ENCODE measurements at regions not wholly inside any gene's neighbourhood (a gene's known extent, or its start where the extent isn't known, plus 50 kb on each side); places are given as distances from the start of the nearest gene placed in this dataset.

- no peak for DNase-seq (ENCODE audit: low spot score)
These were observed 1201.6 kb upstream of the MAP3K7 start for GRCh38 chr6:91788501-91788900.

GRCh38 chr6:91786474-91787184 is 1199.8 kb upstream of the MAP3K7 start:
- no peak for DNase-seq (ENCODE audit: low spot score)

- DNase-seq (ENCODE audit: low spot score): no peak
These were observed 1195.9 kb upstream of the MAP3K7 start for GRCh38 chr6:91782802-91783201.

- no peak for DNase-seq (ENCODE audit: low spot score)
These were observed 1195.1 kb upstream of the MAP3K7 start for GRCh38 chr6:91781946-91782345.

- no peak for DNase-seq (ENCODE audit: low spot score)
These were observed 1193.4 kb upstream of the MAP3K7 start for GRCh38 chr6:91780270-91780669.

- DNase-seq (ENCODE audit: low spot score): no peak
These were observed 1174.7 kb upstream of the MAP3K7 start for GRCh38 chr6:91761621-91762020.

GRCh38 chr6:91754691-91755090 is 1167.8 kb upstream of the MAP3K7 start:
- DNase-seq (ENCODE audit: low spot score): no peak

- DNase-seq (ENCODE audit: low spot score): no peak
These were observed 1164.7 kb upstream of the MAP3K7 start for GRCh38 chr6:91751526-91751925.

GRCh38 chr6:91744566-91744965 is 1157.7 kb upstream of the MAP3K7 start:
- DNase-seq (ENCODE audit: low spot score): no peak

- DNase-seq (ENCODE audit: low spot score): no peak
These were observed 1156.9 kb upstream of the MAP3K7 start for GRCh38 chr6:91743756-91744155.

- no peak for DNase-seq (ENCODE audit: low spot score)
These were observed 1145.1 kb upstream of the MAP3K7 start for GRCh38 chr6:91731939-91732338.

- DNase-seq (ENCODE audit: low spot score): no peak
These were observed 1143.8 kb upstream of the MAP3K7 start for GRCh38 chr6:91730710-91731109.

GRCh38 chr6:91720324-91720723 is 1133.5 kb upstream of the MAP3K7 start:
- no peak for DNase-seq (ENCODE audit: low spot score)

- DNase-seq (ENCODE audit: low spot score): no peak
These were observed 1132.5 kb upstream of the MAP3K7 start for GRCh38 chr6:91719414-91719813.

- no peak for DNase-seq (ENCODE audit: low spot score)
These were observed 1131.3 kb upstream of the MAP3K7 start for GRCh38 chr6:91718198-91718597.

- DNase-seq (ENCODE audit: low spot score): no peak
These were observed 1130.2 kb upstream of the MAP3K7 start for GRCh38 chr6:91717094-91717493.

- DNase-seq (ENCODE audit: low spot score): no peak
These were observed 1129.5 kb upstream of the MAP3K7 start for GRCh38 chr6:91716361-91716760.

- DNase-seq (ENCODE audit: low spot score): no peak
These were observed 1128.4 kb upstream of the MAP3K7 start for GRCh38 chr6:91715171-91715805.

- no peak for DNase-seq (ENCODE audit: low spot score)
These were observed 1127.0 kb upstream of the MAP3K7 start for GRCh38 chr6:91713911-91714310.

- no peak for DNase-seq (ENCODE audit: low spot score)
These were observed 1124.6 kb upstream of the MAP3K7 start for GRCh38 chr6:91711518-91711917.

GRCh38 chr6:91710342-91710741 is 1123.5 kb upstream of the MAP3K7 start:
- no peak for DNase-seq (ENCODE audit: low spot score)

GRCh38 chr6:91708534-91708933 is 1121.7 kb upstream of the MAP3K7 start:
- DNase-seq (ENCODE audit: low spot score): no peak

GRCh38 chr6:91705646-91706045 is 1118.8 kb upstream of the MAP3K7 start:
- no peak for DNase-seq (ENCODE audit: low spot score)

- DNase-seq (ENCODE audit: low spot score): no peak
These were observed 1117.7 kb upstream of the MAP3K7 start for GRCh38 chr6:91704531-91704930.
